Endothelial cell of hepatic sinusoid (primary cell): ENCODE measurements at regions not wholly inside any gene's neighbourhood (a gene's known extent, or its start where the extent isn't known, plus 50 kb on each side); places are given as distances from the start of the nearest gene placed in this dataset.
"Not testable (repeated sequence)": the region's sequence is repeated elsewhere in the genome, so short reads cannot be mapped to it uniquely, and the experiment has no call there.

Experiments used
- in situ Hi-C: cut with HindIII; loops from 2 replicates; pipeline ENCODE4 v1.10.0; 2017; ENCODE audit warnings: low sequenced_read_pairs

DNA sequence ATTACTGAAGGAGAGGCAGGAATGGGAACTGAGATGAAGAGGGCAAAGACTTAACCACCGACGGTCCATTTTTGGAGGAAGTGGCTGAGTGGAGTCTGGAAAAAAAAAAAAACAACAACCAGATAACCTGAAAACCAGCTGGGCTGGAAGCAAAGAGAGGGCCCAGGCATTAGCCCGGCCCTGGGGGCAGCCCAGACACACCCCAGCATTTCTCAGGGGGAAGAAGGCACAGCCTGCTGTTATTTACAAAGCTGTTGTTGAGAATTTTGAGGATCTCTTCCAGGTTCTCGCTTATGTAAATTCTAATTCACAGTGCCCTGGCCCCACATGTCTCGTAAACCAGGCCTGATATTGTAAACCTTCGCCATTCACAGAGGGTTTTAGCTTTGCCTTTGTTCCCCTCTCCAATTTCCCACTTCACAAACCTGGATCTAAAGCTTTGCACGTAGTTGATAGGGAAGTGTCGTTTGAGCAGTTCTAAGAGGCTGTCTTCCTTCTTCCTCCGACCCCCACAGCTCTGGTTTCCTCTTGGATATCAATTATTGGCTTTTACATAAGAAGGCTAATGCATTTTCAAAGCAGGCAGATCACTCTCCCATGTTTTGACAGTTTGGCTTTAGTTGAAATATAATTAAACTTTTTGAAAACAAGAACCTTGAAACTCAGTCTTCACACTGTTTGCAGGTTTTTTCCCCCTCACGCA lies 161.8 kb upstream of the IRF2BP2 start:
- in situ Hi-C loops, result no loop called here

DNA sequence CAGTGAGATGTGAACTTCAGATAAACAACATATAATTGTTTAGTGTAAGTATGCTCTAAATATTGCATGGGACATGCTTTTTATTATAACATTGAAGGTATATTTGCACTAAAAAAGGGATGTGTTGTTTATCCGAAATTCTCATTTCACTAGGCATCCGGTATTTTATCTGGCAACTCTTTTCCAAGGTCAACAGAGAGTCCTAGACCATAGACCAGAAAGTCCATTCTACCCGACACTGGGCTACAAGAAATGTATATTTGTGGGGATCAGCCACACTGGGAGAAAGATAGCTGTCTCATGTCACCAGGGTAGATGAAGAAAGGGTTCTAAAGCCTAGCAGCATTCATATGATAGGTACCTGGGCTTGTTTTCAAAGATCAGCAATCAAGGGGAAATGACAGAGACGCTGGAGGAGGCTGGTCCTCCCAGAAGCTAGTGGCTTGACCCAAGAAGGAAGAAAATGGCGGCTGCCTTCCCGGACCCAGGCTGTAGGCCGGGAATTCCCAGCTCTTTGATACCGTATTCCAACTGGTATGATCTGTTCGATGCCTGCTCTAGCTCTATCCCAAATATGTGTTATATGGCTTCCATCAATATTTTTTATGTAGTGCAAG lies 161.1 kb upstream of the IRF2BP2 start:
- in situ Hi-C loops, result no loop called here

DNA sequence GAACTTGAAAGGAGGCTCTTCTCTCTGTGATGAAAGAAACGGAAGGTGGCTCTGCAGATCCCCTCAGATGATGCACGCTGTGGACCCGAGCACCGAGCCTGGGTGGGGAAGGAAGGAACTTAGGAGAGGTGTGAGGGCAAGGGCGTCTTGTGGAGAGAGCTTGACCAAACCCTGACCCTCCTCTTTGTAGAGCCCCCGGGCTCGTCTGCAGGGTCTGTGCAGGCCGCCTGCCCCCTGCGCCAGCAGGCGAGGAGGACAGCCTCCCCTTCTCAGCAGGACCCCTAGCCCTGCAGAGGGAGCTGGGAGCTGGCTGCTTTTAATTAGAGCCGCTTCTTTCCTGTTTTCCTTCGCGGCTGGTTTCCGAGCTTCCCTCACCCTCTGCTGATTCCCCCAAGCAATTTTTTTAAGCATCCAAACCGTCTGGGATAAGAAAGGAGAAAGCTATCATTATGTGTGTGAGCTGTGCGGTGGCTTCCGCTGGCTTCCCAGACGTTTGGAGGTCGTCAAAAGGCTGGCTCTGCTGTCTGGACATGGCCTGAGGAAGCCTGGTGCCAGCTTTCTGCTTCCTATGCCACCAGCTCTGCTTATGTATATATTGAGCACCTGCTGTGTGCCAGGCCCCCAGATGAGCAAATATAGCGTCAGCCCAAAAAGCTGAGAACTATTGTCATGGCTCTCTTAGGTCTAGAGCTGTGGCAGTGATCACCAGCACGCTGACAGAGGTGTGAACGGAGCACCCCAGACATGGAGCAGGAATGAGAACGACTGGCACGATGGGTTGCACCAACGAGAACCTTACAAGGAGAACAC lies 160.2 kb upstream of the IRF2BP2 start:
- in situ Hi-C loops, result no loop called here

DNA sequence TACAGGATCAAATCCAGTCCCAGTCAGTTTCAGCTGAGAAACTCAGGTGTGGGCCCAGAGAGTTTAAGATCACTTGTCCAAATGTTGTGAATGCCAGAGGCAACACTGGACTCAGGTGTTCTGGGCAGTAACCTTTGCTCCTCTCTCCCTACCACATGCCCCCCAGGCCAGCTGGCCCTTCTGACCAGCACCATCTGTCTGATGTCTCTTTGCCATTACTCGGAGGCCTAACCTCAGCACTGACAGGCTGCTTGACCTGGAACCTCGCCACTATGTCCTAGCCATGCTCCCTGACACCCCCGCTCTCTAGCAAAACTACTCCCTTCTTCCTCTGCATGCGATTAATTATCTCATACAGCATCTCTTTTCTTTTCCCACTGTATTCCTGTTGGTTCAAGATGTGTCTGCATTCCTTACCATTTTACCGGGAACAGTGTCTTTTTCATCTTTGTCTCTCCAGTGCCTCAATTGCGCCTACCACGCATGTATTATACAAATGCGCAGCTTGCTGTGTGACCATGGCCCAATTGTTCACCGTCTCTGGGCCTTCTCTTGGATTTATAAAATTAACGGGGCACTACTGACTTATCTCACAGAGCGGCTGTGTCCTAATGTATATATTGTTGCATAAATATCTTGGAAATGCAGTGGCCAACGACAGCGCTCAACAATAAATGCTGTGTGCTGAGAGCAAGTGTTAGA lies 159.5 kb upstream of the IRF2BP2 start:
- in situ Hi-C loops, result no loop called here

DNA sequence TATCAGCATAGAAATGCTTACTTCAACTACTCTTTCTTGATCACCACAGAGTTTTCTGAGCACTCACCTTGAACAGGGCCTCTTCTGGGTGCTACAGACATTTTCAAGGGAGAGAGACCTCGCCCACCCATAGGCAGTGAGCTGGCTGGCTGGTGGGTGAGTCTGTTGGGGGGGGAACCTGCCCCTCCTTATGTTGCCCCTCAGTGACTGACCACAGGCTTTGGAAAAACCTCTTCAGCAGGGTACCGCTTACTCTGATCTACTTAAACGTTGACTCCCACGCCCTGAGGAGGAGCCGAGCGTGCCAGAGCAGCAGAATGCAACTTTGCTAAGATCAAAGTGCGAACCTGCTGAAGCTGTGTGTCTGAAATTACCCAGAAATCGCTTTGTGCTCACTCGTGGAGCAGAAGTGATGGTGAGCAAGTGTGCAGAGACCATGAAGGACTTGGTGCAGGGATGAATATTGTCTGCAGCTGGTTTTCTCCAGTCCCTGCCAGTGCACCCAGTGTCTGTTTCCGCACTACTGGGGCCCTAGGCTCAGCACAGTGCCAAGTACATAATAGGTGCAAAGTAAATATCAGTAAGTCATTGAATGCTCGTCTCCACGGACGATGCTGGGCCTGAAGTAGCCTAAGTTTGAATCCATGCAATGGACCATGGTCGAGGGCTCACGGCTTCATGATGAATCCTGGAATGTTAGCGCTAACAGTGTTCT lies 158.7 kb upstream of the IRF2BP2 start:
- in situ Hi-C loops, result no loop called here

DNA sequence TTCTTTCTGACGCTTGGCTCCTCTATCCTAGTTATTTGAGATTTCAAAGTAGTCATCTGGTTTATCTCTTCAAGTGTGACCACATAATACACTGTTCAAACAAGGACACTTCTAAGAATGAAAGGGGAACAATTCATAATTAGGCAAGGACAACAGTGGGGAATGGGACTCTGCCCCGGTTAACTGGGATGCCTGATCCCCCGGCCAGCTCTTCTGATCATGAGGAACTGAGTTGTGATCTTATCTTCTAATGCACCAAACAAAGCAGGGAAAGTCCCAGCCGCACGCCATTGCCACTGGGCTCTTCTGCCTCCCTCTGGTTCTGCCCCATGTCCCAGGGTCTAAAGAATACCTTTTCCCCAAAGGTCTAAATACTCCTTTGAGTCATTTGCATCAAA lies 158.2 kb upstream of the IRF2BP2 start:
- in situ Hi-C loops, result no loop called here

DNA sequence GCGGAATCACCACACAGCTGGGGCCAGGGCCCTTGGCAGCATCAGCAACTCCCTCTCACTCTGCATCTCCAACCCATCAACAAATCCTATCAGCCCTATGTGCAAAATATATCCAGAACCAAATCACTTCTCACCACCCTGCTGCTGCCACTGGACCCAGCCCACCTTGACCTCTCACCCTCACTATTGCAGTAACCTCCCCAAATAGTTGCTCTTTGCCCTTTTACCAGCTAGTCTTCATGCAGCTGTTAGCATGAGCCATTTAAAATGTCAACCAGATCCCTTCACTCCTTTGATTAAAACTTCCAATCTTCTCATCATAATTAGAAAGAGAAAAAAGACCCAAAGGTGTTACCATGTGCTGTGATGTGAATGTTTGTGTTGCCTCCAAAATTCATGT lies 155.7 kb upstream of the IRF2BP2 start:
- in situ Hi-C loops, result no loop called here

DNA sequence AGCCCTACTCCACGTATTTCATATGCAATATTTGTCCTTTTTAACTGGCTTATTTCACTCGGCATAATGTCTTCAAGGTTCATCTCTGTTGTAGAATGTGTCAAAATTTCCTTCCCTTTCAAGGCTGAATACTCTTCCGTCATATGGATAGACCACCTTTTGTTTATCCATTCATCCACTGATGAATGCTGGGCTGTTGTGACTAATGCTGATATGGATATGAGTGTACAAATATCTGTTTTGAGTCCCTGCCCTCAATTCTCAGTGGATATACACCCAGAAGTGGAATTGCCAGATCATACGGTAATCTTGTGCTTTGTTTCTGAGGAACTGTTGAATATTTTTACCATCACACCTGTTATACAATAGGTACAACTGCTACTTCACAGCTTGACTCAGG lies 155.2 kb upstream of the IRF2BP2 start:
- in situ Hi-C loops, result no loop called here

DNA sequence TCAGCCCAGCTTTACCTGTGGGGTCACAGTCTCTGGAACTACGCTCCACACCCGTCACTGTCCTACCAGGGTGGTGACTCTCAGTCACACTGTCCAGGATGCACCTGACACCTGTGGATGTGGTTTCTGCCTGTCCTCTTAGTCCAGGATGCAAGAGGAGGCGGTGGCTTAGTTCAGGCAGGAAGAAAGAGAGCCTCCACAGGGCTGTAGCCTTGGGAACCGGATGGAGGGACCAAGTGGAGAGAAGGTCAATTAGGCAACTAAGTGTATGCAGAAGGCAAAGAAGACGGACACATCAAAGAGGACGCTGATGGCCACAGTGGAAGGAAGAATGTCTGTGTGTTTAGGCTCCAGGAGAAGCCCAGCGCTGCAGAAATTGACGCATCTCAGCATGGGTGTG lies 153.9 kb upstream of the IRF2BP2 start:
- in situ Hi-C loops, result no loop called here

DNA sequence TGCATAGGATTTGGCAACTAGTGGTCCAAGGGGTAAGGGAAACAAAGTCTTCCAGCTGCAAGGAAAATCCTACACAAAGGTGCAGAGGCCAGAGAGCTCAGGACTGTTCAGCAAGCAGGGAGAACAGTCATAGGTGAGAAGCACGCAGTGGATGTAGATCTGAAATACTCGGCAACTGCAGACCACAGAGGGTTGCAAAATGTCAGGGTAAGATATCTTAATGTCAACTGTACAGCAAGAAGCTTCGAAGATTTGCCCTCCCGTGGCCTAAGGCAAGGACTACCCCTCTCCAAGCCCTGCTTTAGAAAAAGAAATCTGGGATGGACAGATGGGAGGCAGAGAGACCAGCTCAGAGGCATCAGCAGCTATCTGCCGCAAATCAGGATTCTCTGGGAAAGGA lies 153.4 kb upstream of the IRF2BP2 start:
- in situ Hi-C loops, result no loop called here

DNA sequence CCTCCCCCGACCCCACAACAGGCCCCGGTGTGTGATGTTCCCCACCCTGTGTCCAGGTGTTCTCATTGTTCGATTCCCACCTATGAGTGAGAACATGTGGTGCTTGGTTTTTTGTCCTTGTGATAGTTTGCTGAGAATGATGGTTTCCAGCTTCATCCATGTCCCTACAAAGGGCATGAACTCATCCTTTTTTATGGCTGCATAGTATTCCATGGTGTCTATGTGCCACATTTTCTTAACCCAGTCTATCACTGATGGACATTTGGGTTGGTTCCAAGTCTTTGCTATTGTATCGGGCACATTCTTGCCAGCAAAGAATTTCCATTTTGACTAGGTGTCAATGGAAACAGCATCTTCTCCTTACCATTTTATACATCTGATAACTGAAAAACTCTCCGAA lies 152.1 kb upstream of the IRF2BP2 start:
- in situ Hi-C loops, result not testable (repeated sequence)

DNA sequence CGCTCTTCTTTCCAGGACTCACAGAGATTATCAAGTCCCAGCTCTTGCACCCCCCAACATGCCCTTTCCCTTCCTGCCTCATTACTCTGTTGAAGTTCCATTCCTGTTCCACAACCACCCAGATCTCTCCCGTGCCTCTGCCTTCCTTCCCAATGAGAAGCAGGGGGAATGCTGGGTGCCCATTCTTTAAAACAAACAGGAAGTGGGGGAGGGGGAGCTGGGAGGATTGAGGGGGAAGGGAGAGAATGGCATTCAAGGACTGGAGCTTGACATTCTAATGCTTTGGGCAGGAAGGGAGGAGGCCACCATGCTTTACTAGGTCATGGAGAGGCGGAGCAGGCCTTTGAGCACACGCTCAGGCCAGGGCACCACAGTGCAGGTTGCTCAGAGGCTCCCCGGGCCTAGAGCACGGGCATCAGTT lies 150.3 kb upstream of the IRF2BP2 start:
- in situ Hi-C loops, result no loop called here

DNA sequence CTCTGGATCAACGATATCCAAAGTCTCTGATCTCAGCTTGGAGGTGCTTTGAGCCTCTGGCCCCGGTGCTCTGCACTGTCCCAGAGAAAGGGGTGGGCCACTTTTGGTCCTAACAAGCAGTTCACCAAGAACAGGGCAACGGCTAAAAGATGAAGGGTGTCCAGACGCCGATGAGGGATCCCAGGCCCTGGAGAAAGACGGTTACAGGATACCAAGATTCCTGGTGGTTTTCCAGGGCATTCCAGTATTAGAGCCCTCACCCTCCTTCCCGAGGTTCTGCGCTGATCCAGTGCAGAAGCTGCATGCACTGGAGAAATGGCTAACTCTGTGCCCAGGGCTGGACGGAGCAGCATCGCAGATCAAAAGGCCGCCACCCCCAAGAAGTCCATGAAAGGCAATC lies 149.9 kb upstream of the IRF2BP2 start:
- in situ Hi-C loops, result loop anchor here (5.0 kb wide), 1 partner anchor 92 kb away; no protein-coding TSS in a partner anchor

DNA sequence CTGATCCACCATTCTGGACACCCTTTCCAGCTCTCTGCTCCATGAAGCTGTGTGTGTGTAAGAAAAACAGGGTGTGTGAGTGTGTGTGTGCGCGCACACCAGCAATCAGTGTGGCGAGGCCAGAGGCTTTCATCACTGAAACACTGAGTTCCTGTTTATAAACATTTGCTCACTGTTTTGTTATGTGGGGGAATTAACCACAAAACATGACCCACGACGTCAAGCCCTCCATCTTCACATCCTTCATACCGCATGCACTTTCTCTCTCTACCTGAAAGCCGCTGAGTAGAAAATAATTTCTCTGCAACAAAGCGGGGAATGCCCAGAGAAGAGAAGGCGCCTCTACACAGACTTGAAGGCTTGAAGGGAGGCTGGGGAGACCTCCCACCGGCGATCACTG lies 148.9 kb upstream of the IRF2BP2 start:
- in situ Hi-C loops, result loop anchor here (5.0 kb wide), 1 partner anchor 93 kb away; no protein-coding TSS in a partner anchor

DNA sequence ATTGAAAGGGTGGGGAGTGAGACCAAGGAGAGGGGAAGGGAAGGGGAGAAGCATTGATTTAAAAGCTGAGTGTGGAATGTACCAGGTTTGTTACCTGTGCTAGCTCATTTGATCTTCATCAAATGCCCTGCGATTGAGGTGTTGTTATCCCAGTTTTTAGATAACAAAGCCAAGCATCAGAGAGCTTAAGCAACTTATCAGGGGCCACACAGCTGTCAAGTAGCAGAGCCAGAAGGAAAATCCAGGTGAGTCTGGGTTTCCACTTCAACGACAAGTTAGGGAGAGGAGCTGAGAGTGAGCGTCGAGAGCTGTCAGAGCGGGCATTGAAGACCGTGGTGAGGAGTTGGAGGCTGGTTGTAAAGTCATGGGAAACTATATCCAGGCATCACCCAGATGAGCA lies 146.9 kb upstream of the IRF2BP2 start:
- in situ Hi-C loops, result loop anchor here (5.0 kb wide), 1 partner anchor 95 kb away; no protein-coding TSS in a partner anchor

DNA sequence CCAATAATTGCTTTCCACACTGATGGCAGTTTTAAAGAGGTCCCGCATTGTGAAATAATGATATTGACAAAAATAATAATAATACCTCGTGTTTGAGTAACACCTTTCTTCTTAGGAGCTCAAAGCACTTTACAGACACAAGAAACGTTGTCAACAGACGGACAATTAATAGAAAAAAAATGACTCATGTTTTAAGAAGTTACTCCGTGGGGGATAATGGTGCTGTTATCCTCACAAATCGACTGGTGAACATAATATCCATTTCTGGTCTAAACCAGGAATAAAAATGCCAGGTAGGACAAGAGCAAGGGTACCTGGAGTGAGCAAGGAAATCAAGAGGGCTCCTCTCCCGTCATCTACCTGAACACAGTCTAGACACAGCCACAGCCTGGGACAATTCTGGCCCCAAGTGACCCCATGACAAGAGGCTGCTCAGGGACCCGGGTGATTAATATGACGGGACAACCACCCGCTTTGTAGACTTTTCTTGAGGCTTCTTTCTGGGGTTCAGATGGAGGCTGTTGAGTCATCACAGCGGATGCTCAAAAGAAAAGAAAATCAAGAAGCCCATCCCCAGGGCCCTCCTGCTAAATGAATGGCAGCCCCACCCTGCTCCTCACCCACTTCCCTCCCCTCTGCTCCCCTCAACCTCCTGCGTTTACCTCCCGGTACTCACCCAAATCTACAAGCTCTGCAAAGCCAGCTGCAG lies 146.2 kb upstream of the IRF2BP2 start:
- in situ Hi-C loops, result loop anchor here (5.0 kb wide), 1 partner anchor 96 kb away; no protein-coding TSS in a partner anchor

DNA sequence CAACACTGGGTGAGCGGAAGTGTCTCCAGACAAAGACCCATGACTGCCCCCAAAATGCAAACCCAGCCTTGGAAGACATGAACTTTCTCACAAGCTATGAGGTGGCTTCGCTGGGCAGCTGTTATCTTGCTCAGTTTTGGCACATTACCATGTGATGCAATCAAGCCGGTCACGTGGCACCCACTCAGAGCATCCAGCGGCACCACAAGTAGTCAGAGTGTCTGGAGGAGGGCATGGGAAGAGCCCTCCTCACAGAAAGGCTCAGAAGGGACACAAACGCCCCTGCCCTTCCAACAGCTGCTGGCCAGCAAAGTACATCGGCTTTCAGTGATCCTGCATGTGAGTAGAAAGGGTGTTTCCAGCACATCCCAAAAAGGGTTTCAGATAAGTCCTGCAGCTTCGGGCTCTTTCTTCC lies 145.5 kb upstream of the IRF2BP2 start:
- in situ Hi-C loops, result loop anchor here (5.0 kb wide), 1 partner anchor 97 kb away; no protein-coding TSS in a partner anchor

DNA sequence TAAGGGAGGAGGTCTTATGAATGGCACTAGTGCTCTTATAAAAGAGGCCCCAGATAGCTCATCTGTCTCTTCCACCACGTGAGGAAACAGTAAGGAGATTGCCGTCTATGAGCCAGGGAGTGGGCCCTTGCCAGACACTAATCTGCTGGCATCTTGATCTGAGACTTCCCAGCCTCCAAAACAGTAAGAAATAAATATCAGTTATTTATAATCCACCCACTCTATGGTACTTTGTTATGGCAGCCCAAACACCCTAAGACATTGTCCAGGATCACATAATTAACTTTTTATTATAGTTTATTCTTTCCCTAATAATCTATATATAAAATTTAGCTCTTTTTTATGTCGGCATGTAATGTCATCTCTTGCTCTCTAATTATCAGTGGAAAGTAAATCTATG lies 144.0 kb upstream of the IRF2BP2 start:
- in situ Hi-C loops, result no loop called here

DNA sequence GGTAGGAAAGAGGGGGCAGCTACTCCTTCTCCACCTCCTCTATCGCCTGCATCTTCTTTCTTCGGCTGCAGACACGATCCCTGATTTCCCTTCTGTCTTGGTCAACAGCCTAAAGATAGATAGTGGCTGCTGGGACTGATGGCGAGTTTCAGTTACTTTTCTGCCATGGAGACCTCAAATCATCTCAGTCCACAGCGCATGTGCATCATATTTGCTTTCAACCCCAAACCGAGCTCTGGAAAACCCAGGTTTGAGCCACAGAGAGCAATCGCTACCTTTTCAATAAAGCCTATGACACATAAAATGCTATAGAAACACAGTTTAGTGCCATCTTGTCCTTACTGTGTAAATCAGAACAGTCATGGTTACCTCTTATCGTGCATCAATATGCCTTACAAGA lies 142.9 kb upstream of the IRF2BP2 start:
- in situ Hi-C loops, result no loop called here

DNA sequence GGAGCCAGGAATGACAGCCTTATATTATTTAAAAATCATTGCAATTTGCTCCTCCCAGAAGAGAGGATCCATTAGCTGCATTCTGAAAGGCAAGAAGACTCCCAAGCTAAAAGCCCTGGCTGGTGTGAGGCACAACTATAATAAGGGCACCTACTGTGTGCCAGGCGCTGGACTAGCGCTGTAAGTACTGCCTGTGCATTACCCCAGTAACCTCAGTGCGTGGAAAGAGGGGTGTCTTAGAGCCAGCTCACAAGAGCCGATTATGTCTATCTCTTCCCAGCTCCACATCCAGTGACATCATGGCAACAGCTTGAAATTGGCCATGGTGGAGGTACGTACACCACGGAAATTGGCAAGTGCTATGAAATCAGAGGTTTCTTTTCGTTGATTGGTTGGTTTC lies 141.7 kb upstream of the IRF2BP2 start:
- in situ Hi-C loops, result no loop called here
